Fibroblast of villous mesenchyme (primary cell): ENCODE measurements at regions not wholly inside any gene's neighbourhood (a gene's known extent, or its start where the extent isn't known, plus 50 kb on each side); places are given as distances from the start of the nearest gene placed in this dataset.
A peak's percentile ranks its signal among the peaks of the same experiment; 100 is the strongest.

Experiments used
- DNase-seq: peaks from one replicate; pipeline ENCODE4 v3.0.0-alpha.2; 2010; ENCODE audit warnings: low read depth
- H3K4me3 ChIP-seq: 2 replicates; pipeline ENCODE4 v1.5.1; 2011; ENCODE audit warnings: low read depth, mild to moderate bottlenecking, low read length
- TF ChIP-seq, protein P1 (sequence below): IDR thresholded peaks from 2 replicates; pipeline ENCODE4 v1.5.1; 2012; ENCODE audit warnings: low read depth, mild to moderate bottlenecking, low read length; ENCODE audit not compliant: insufficient read depth

DNA sequence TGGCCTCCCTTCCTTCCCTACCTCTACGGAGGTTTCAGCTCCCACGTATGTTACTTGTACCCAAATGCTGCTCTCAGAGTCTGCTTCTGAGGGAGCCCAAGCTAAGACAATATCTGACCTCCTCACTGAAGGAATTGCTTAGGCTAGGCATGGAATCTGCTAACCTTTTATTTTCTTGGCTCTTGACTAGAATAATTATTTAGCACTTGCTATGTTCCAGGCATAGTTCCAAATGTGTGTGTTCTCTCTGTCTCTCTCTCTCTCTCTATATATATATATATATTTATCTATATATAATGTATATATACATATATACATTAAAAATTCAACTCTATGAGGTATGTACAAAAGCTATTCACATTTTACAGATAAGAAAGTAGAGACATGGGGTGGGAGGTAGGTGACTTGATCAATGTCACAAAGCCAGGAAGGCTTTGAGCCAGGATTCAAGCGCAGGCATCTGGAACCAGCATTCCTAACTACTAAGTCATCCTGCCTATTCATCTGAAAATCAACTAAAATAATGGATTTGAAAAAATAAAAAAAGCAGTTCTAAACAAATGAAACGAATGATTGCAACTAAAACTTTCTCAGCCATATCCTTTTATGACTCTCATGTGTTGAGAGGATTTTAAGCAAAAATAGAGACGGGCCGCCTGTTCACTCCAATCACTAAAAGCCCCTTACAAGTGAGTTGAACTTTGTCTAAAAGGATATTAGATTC is 189.7 kb upstream of the JAG1 start:
- H3K4me3 ChIP-seq = no peak overlapping the region
- DNase-seq = peak; percentile 68

DNA sequence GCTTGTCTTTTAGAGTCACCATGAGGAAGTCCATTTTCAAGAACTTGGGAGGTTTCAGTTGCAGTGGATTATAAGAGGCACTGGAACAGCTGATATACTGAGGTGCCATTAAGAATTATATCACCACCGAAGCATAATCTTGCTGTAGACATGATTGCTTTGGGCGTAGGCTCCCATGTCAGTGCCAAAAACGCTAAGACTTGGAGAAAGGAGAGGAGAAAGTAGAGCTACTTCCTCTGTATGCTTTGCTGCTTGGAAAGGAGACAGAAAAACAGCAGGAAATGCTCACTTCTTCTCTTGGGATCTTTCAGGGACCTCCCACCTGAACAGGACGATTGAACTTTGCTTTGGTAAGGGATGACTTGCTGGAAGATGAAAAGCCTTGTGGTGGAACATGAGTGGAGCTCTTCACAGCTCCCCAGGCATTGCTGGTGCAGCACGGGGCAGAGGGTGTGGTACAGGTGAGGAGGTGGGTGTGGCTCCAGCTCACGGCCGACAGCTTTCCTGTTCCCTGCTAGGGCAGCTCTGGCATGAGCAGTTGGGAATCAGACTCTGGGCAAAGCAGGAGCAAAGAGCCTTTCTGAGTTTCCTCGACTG is 190.4 kb upstream of the JAG1 start:
- TF ChIP-seq, protein P1, sequence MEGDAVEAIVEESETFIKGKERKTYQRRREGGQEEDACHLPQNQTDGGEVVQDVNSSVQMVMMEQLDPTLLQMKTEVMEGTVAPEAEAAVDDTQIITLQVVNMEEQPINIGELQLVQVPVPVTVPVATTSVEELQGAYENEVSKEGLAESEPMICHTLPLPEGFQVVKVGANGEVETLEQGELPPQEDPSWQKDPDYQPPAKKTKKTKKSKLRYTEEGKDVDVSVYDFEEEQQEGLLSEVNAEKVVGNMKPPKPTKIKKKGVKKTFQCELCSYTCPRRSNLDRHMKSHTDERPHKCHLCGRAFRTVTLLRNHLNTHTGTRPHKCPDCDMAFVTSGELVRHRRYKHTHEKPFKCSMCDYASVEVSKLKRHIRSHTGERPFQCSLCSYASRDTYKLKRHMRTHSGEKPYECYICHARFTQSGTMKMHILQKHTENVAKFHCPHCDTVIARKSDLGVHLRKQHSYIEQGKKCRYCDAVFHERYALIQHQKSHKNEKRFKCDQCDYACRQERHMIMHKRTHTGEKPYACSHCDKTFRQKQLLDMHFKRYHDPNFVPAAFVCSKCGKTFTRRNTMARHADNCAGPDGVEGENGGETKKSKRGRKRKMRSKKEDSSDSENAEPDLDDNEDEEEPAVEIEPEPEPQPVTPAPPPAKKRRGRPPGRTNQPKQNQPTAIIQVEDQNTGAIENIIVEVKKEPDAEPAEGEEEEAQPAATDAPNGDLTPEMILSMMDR = no peak
- H3K4me3 ChIP-seq = no peak overlapping the region
- no peak for DNase-seq

More for the DNA sequence above, 189.7 kb upstream of the JAG1 start:
- TF ChIP-seq, protein P1 = no peak

DNA sequence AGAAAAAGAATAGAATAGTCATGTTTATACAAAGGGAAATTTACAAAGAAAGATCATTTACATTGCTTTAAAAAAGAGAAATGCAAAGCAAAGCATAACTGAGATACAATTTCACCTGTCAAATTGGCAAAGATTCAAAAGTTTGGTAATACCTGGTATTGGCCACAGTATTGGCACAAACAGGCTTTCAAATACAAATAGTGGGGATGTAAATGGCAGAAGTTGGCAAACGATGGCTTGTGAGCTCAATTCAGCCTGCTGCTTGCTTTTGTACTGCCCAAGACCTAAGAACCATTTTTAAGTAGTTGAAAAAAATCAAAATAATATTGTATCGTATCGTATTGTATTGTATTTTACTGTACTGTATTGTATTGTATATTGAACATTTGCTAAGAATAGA is 194.5 kb upstream of the JAG1 start:
- H3K4me3 ChIP-seq = no peak overlapping the region
- TF ChIP-seq, protein P1 = no peak
- DNase-seq = no peak

DNA sequence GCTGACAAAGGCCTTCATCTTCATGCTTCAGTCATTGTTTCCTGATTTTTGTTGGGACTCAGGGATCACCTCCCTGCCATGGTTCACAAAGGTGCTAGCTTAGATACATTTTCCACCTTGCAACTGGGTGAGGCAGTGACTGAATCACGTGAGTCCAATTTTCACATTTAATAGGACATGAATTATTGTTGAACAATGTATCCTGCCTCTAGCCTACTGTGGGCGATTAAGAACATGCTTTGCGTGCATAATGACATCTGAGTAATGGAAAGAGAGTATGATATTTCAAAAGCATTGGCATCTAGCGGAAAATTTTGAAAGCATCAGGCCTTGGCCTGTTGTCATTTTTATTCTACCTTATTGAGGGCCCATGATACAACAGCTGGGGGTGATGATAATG is 199.2 kb upstream of the JAG1 start:
- DNase-seq = no peak
- H3K4me3 ChIP-seq = no peak overlapping the region
- TF ChIP-seq, protein P1 = no peak

DNA sequence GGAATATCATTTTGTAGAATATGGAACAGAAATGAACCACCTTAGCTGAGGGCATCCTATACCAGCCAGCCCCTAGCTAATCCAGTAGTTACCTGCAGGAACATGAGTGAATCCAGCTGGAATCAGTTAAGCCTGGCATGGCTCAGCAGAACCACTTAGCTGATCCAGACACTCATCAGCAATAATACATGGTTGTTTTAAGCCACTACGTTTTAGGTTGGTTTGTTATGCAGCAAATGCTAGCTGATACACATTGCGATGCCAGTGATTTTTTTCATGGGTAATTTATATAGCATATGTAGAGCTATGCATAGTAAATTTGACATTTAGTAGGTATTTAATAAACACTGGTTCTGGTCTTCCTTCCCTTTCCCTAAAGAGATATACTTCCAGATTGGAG is 201.9 kb upstream of the JAG1 start:
- no peak for DNase-seq
- TF ChIP-seq, protein P1 = no peak
- no peak overlapping the region for H3K4me3 ChIP-seq

DNA sequence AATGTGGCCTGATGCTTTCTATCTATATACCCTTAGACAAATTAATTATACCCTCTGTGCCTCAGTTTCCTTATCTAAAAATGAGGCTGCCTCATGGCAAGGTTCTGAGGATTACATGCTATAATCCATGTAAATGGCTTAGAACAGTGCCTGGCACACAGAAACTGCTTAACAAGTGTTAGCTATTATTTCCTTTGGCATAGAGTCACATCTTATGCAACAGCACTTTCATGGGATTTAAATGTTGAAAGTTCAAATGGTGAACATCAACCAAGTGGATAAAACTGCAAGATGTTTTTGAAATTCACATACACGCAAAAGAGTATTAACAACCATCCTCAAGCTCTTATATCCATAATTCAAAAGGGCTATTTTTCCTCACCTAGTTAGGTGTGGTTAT is 202.8 kb upstream of the JAG1 start:
- TF ChIP-seq, protein P1 = no peak
- H3K4me3 ChIP-seq = no peak overlapping the region
- peak; percentile 18 for DNase-seq
